ENCODE measurements at regions not wholly inside any gene's neighbourhood (a gene's known extent, or its start where the extent isn't known, plus 50 kb on each side); places are given as distances from the start of the nearest gene placed in this dataset.
A peak's percentile ranks its signal among the peaks of the same experiment; 100 is the strongest.
"Not testable (repeated sequence)": the region's sequence is repeated elsewhere in the genome, so short reads cannot be mapped to it uniquely, and the experiment has no call there.

GRCh38 chr1:47502746-47503370 lies 65.0 kb downstream of the FOXD2 start:
- Histone ChIP-seq H3K9me3 (no peaks in the 10 kb centered on the region), H3K27ac (no peak overlapping the region), H3K27me3 (replicated peaks in 1 of 7) (peaks cover 0 to 70% (median 26%) of the 10 kb centered on the region in 7 donors), H3K4me1 (peaks cover 0 to 5% (median 4%) of the 10 kb centered on the region in 6 donors), H3K4me3 (no peak overlapping the region), H3K36me3 (no peaks in the 10 kb centered on the region)
- TF ChIP-seq POLR2AphosphoS5 (IDR thresholded peaks at IDR 0.05), result no peak
- no peak for TF ChIP-seq POLR2A (IDR thresholded peaks at IDR 0.05)
- TF ChIP-seq CTCF (IDR thresholded peaks at IDR 0.05 in 8 of 11, conservative IDR thresholded peaks at IDR 0.05 in 3 of 11), result no peak
- WGBS, 5 donors, result 74 to 86% (median 80%) methylated on average over 12 of the region's 12 CpGs
- intact Hi-C loops (cut with DNase I; ENCODE audit: low total_unique reads), result no loop called here
- DNase-seq, result peak; percentile 32

GRCh38 chr1:47504840-47505239 lies 67.0 kb downstream of the FOXD2 start:
- H3K36me3 ChIP-seq, result not testable (repeated sequence)

GRCh38 chr1:47505267-47505666 lies 67.4 kb downstream of the FOXD2 start:
- intact Hi-C loops (cut with DNase I; ENCODE audit: low total_unique reads), result no loop called here
- 69 to 90% (median 75%) methylated on average over 2 of the region's 2 CpGs for WGBS, 5 donors
- H3K36me3 ChIP-seq, result no peaks in the 10 kb centered on the region

More at GRCh38 chr1:47504840-47505239, 67.0 kb downstream of the FOXD2 start:
- Histone ChIP-seq H3K4me1 (peaks cover 0 to 19% (median 16%) of the 10 kb centered on the region in 6 donors), H3K27me3 (replicated peaks in 1 of 7) (peaks cover 0 to 89% (median 41%) of the 10 kb centered on the region in 7 donors)
- intact Hi-C loops (cut with DNase I; ENCODE audit: low total_unique reads); H3K4me3 ChIP-seq; H3K27ac ChIP-seq; DNase-seq; H3K9me3 ChIP-seq: not testable (repeated sequence)
- WGBS, 5 donors, result 82 to 91% (median 89%) methylated on average over 2 of the region's 4 CpGs

DNA sequence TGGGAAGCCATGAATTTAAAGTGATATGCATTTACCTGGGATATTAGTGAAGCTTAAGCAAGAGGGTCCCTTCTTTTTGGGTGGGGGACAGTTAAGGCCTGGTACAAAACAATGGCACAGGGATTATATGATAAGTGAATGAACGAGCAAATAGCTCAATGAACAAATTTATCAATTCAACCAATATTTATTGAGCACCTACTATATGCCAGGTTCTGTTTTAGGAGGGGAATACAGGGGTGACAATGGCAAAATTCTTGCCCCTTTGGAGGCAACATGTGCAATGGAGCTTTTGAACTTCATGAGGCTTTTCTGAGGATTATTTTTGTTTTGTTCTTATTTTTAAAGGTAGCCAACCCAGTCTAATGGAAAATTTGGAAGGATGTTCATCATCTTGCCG lies 68.2 kb downstream of the FOXD2 start:
- Histone ChIP-seq H3K4me3 (no peak overlapping the region), H3K27me3 (replicated peaks in 1 of 7) (peaks cover 0 to 90% (median 36%) of the 10 kb centered on the region in 7 donors), H3K4me1 (peaks cover 0 to 19% (median 16%) of the 10 kb centered on the region in 6 donors), H3K27ac (no peak overlapping the region), H3K36me3 (no peaks in the 10 kb centered on the region), H3K9me3 (no peaks in the 10 kb centered on the region)
- intact Hi-C loops (cut with DNase I; ENCODE audit: low total_unique reads), result no loop called here
- DNase-seq, result no peak
- TF ChIP-seq CTCF (IDR thresholded peaks at IDR 0.05 in 8 of 11, conservative IDR thresholded peaks at IDR 0.05 in 3 of 11) (no peak), POLR2A (IDR thresholded peaks at IDR 0.05) (no peak), POLR2AphosphoS5 (IDR thresholded peaks at IDR 0.05) (no peak)
- 82 to 94% (median 87%) methylated on average over 2 of the region's 2 CpGs for WGBS, 5 donors

More at GRCh38 chr1:47505267-47505666, 67.4 kb downstream of the FOXD2 start:
- TF ChIP-seq CTCF (IDR thresholded peaks at IDR 0.05 in 8 of 11, conservative IDR thresholded peaks at IDR 0.05 in 3 of 11), result no peak
- TF ChIP-seq POLR2A (IDR thresholded peaks at IDR 0.05), result no peak
- TF ChIP-seq POLR2AphosphoS5 (IDR thresholded peaks at IDR 0.05), result no peak
- Histone ChIP-seq H3K9me3 (no peaks in the 10 kb centered on the region), H3K27me3 (replicated peaks in 1 of 7) (peaks cover 0 to 90% (median 40%) of the 10 kb centered on the region in 7 donors), H3K4me1 (peaks cover 0 to 19% (median 16%) of the 10 kb centered on the region in 6 donors), H3K4me3 (no peak overlapping the region), H3K27ac (no peak overlapping the region)
- no peak for DNase-seq
